Activated CD4-positive, alpha-beta T cell treated with anti-CD3 and anti-CD28 coated beads, Interleukin-2, amount 50 U/mL, for 16 hours (primary cell): ENCODE measurements at regions not wholly inside any gene's neighbourhood (a gene's known extent, or its start where the extent isn't known, plus 50 kb on each side); places are given as distances from the start of the nearest gene placed in this dataset.

Source experiments
- DNase-seq: peaks from one replicate; pipeline ENCODE4 v3.0.0-alpha.2; 2020

DNA sequence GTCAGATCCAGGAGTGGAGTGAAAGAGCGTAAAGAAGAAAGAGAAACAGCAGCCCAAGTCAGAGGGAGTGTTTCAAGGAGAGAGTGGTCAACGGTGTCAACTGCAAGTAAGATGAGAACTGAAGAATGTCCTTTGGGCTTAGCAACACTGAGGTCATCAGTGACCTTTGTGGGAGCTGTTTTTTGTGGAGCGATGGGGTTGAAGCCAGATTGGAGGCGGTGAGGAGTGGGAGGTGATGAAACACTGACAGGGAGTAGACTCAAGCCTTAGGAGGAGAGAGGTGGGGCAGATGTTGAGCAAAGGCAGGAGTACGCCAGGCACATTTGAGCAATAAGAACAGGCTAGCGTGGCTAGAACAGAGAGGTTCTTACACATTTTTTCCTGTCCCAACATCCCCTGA lies 103.7 kb upstream of the GNAO1 start:
- no peak for DNase-seq

GRCh38 chr16:56081371-56081770 lies 109.9 kb upstream of the GNAO1 start:
- no peak for DNase-seq

DNA sequence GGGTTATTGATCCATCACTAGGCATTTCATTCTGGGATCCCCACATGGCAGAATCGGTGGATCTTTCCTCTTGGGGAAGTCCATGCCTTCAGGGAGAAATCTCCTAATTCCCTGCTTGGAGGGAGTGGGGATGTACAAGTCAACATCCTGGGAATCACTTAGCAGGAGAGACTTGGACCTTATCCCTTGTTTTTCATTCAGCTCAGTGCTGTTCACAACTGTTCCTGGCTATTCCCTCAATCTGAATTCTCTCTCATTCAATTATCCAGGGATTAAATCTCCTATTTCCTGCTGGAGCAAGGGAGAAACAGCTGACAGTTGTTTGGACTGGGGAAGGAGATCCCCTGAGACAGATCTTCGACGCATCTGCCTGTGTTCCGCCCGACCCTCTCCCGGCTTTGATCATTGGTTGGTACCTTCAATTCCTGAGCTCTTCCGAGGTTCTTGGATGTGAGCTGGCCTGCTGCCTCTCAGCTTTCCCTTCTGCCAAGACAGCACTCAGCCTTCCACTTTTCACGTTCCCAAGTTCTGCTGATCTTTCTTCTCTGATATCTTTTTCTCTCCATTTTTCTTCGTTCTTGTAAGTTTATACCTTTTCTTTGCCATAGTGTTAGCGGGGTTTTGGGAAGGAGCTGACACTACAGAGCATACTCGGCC lies 115.4 kb upstream of the GNAO1 start:
- no peak for DNase-seq

- no peak for DNase-seq
Measured at GRCh38 chr16:56073508-56073907, 117.8 kb upstream of the GNAO1 start.

DNA sequence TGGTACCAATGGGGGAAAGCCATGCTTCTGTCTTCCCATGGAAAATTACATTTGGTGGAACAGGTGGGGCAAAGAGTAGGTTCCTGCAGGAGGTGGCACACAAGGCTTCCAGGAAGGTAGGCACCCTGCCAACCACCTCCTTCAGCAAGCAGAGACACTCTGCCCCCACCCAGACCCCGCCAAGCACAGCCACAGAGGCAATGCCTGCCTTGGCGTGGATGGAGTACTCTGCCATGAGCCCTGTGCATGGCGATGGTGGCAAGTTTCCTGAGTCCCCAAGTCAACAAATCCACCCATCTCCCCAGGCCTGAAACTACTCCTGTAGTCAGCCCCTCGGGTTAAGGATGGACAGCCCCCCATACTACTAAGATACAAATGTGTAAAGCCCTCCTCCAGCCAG lies 119.2 kb upstream of the GNAO1 start:
- DNase-seq = no peak

DNA sequence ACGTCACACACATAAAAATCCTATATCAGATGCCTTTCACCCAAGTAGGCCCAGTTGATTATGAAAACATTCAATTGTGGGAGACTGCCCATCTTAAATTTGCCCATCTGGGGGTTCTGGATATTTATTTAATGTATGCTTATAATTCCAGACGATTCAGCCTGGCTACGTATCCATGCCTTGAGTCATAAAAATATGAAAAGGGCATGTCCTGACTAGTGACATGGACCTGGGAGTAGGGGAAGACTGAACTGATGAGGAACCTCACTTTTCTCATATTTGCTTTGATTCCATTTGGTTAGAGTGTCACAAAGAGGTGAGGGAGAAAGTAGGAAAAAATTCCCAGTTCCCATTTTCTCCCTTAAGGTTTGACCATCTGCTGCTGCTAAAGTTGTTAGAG lies 122.5 kb upstream of the GNAO1 start:
- no peak for DNase-seq

DNA sequence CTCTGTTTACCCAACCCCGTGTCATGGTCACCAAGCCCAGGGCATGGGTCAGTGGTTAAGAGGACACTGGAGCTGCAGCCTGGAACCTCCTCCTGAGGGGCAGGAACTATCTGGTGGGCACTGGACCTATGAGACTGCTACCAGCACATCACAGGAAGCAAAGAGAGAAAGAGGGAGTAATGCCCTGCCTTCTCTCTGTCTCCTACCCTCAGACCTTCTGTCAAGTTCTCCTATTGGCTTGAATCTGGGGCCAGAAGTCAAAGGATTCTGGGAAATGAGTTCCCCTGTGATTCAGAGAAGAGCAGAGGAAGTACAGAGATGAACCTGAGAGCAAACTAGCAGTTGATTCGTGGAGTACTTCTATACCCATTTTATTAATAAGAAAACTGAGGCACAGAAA lies 123.0 kb upstream of the GNAO1 start:
- DNase-seq = no peak

- DNase-seq = no peak
Measured at GRCh38 chr16:56067406-56067805, 123.9 kb upstream of the GNAO1 start.

- no peak for DNase-seq
Measured at GRCh38 chr16:56066617-56067016, 124.7 kb upstream of the GNAO1 start.

- no peak for DNase-seq
Measured at GRCh38 chr16:56063111-56063510, 128.2 kb upstream of the GNAO1 start.

- no peak for DNase-seq
Measured at GRCh38 chr16:56057151-56057550, 134.1 kb upstream of the GNAO1 start.

GRCh38 chr16:56050916-56051315 lies 140.4 kb upstream of the GNAO1 start:
- DNase-seq = no peak

- DNase-seq = no peak
Measured at GRCh38 chr16:56048425-56049105, 142.7 kb upstream of the GNAO1 start.

GRCh38 chr16:56047307-56048234 lies 143.7 kb upstream of the GNAO1 start:
- no peak for DNase-seq

GRCh38 chr16:56042416-56042815 lies 148.9 kb upstream of the GNAO1 start:
- no peak for DNase-seq

GRCh38 chr16:56041556-56042140 lies 149.6 kb upstream of the GNAO1 start:
- peak; percentile 22 for DNase-seq

DNA sequence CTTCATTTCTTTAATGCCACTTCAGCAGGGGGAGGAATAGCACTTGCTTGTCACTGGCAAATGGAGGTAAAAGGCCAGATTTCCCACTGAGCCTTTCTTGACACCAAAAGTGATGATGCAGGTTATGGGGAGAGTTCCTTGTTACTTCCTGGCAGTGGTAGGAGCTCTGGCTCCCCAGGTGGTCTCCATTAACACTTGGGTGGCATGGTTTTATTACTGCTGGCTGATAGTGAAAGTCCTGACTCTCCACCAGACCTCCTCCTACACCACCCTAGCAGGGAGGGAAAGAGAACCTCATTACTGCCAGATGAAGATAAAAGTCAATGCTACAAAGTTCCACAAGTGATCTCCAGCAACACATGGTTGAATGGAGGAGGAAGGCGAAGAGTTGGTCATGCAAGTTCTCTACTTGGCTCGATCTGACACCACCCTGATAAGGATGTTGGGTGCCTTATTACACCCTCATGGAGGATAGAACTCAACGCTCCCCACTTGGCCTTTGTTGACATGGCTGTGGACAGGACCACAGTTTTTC lies 152.7 kb upstream of the GNAO1 start:
- DNase-seq = no peak

- no peak for DNase-seq
Measured at GRCh38 chr16:56032072-56032471, 156.9 kb upstream of the CES5A start.

DNA sequence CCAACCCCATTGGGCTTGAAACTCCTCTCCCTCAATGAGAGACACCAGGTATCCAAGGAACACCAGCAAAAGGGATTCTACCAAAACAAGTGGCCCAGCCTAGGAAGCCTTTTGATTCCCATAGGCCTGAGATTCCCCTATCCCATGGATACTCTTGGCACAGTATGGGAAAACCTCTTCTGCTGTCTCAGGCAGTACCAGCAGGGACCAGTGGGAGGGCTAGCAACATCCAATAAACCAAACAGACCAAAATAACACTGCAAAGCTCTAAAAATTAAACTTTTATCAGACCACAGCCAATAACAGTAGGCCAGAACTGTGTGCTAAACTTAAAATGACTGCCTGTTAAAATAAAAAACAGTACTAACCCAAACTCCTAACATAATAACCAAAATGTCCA lies 153.9 kb upstream of the CES5A start:
- DNase-seq = no peak

DNA sequence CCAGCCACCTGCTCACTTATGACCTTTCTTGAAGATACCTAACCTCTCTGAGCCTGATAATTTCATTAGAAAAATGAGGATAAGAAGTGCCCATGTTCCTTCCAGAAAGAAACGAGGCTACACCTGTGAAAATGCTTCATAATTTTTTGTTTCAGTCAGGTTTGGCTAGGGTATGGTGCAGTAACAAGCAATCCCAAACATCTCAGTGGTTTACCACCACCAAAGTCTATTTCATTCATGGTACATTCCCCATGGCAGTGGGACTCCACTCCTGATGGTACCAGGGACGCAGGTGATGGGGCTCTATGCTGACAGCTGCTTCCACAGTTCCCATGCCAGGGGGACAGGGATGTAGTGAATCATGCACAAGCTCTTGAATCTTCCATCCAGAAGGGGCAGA lies 147.6 kb upstream of the CES5A start:
- no peak for DNase-seq

DNA sequence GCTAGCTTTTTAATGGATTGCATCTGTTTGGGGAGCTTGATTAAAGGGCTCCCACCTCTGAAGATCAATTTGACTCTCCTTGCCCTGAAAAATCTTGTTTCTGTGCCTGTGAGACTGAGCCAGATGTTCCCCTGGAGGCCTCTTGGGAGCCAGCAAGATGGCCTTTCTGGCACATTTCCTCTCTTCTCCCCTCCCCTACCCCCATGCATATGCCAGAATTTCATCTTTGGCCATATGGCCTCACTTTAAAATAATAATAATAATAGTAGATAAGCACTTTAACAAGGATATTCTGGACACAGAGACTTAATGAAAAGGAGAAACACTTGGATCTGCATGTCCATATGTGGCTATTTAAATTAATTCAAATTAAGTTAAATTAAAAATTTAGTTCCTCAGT lies 144.1 kb upstream of the CES5A start:
- no peak for DNase-seq

DNA sequence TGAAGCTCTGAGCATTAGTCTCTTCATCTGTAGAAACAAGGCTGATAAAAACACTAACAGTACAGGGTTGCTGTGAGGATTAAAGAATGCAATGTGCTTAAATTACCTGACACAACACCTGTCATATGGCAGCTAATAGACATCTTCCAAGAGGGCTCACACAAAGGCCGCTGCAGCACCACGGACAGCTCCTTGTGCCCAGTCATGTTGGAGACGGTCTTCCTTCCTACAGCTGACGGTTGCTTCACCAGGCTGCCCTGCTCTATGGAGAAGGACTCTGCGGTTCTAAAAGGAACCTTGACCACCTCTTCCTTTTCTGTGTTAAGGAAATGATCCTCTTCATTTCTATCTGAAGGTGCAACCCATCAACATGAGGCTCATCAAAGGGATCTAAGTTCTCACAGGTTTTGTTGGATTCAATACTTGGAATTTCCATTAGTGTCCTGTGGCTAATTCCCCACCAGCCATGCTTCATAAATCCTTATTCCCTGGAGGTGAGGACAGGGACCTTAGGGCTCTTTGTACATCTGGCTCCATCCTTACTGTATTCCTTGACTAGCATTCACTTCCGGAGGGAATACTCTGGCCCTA lies 138.9 kb upstream of the CES5A start:
- DNase-seq = peak; percentile 30

DNA sequence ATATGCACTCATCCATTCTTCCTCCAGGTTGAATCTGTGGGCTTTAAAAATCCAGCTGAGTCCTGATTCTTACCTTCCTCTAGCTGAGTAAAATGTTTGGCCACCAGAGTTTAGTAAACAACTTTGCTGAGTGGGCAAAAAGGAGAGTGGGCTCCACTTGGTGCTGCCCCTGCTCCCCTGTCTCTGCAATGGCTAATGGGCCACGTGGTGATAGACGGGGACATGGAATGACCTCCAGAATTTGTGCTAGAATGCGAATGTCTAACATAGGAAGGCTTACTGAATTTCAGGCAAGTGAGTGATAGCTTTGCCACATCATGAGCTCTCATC lies 137.3 kb upstream of the CES5A start:
- no peak for DNase-seq
